GM12878 (cell line): ENCODE measurements at regions not wholly inside any gene's neighbourhood (a gene's known extent, or its start where the extent isn't known, plus 50 kb on each side); places are given as distances from the start of the nearest gene placed in this dataset.

Source experiments
- ATAC-seq: fragments of 200-7000 bp; cut with Tn5 transposase; 3 replicates; pipeline ENCODE4 v1.9.1; 2020; ENCODE audit warnings: mild to moderate bottlenecking, moderate library complexity
- BruUV-seq: library from RNA; stranded (reverse); fragments of 400-500 nt; replicated peaks from 2 replicates; lab custom pipeline; 2021; lab: Mats Ljungman, UMichigan
- CTCF ChIA-PET: fragments of 300-600 bp; sonication (Branson Sonifier 250); formaldehyde crosslinking; extraction: SDS; loops from one replicate; lab custom pipeline; 2021; ENCODE audit warnings: inconsistent platforms; lab: Yijun Ruan, JAX
- POLR2A ChIA-PET: fragments of 350-600 bp; formaldehyde crosslinking; extraction: SDS; loops from one replicate; lab custom pipeline; 2021; ENCODE audit warnings: inconsistent platforms; lab: Charles Lee
- RAD21 ChIA-PET: fragments of 300-600 bp; sonication (Branson Sonifier 250); formaldehyde crosslinking; loops from one replicate; lab custom pipeline; 2023; ENCODE audit warnings: antibody characterized with exemption; ENCODE audit not compliant: unreplicated experiment; lab: Charles Lee
- SMC1A ChIA-PET: fragments of 300-600 bp; sonication (Branson Sonifier 250); formaldehyde crosslinking; loops from one replicate; lab custom pipeline; 2023; ENCODE audit not compliant: unreplicated experiment, uncharacterized antibody; lab: Charles Lee
- DNase-seq: peaks from one replicate; pipeline ENCODE4 v3.0.0-alpha.2; 2011; ENCODE audit warnings: low read depth, low spot score
- FAIRE-seq: peaks from 3 replicates; lab custom pipeline; 2011; peaks lifted over from hg19 to GRCh38; lab: Jason Lieb, UNC
- H2AFZ ChIP-seq: 2 replicates; pipeline ENCODE4 v1.6.0; 2011; ENCODE audit warnings: low read depth, low read length, control low read depth; ENCODE audit not compliant: control insufficient read depth
- H3K27ac ChIP-seq: 2 replicates; pipeline ENCODE4 v1.5.1; 2011; ENCODE audit warnings: control low read depth; ENCODE audit not compliant: control insufficient read depth, insufficient read depth
- H3K27me3 ChIP-seq, 2 experiments: replicated peaks in 1 of 2; 2 replicates each; pipeline versions ENCODE4 v1.6.0 to v1.6.1; 2011; ENCODE audit warnings: low read length in 1 of 2; ENCODE audit not compliant: control insufficient read depth in 2 of 2, insufficient read depth in 2 of 2
- H3K36me3 ChIP-seq, 2 experiments: 2 replicates each; pipeline ENCODE4 v1.5.1; 2011; ENCODE audit warnings: low read length in 1 of 2; ENCODE audit not compliant: control insufficient read depth in 2 of 2, insufficient read depth in 2 of 2
- H3K4me1 ChIP-seq: 2 replicates; pipeline ENCODE4 v1.6.1; 2011; ENCODE audit warnings: mild to moderate bottlenecking, low read length, moderate library complexity, mixed read lengths; ENCODE audit not compliant: control insufficient read depth, insufficient read depth
- H3K4me2 ChIP-seq: 2 replicates; pipeline ENCODE4 v1.6.0; 2011; ENCODE audit warnings: control low read depth; ENCODE audit not compliant: control insufficient read depth, insufficient read depth
- H3K4me3 ChIP-seq: fragments of 200-600 bp; sonication (generic); 2 replicates; pipeline ENCODE4 v1.5.1; 2016
- H3K79me2 ChIP-seq: 2 replicates; pipeline ENCODE4 v1.6.0; 2011; ENCODE audit warnings: low read length; ENCODE audit not compliant: control insufficient read depth, insufficient read depth
- H3K9ac ChIP-seq: 2 replicates; pipeline ENCODE4 v1.8.0; 2011; ENCODE audit warnings: low read length, control low read depth, mixed read lengths; ENCODE audit not compliant: control insufficient read depth, insufficient read depth
- H3K9me3 ChIP-seq: replicated peaks from 3 replicates; pipeline ENCODE4 v1.5.1; 2011; ENCODE audit warnings: mild to moderate bottlenecking, low read length; ENCODE audit not compliant: control insufficient read depth, insufficient read depth
- H4K20me1 ChIP-seq: 2 replicates; pipeline ENCODE4 v1.6.0; 2011; ENCODE audit not compliant: control insufficient read depth, insufficient read depth
- ATF2 ChIP-seq: IDR thresholded peaks from 2 replicates; pipeline ENCODE4 v1.6.1; 2012; ENCODE audit warnings: low read length, inconsistent platforms
- ATF7 ChIP-seq: fragments of 450-650 bp; IDR thresholded peaks from 2 replicates; pipeline ENCODE4 v1.6.1; 2016; ENCODE audit warnings: low read depth, mild to moderate bottlenecking
- BRCA1 ChIP-seq: IDR thresholded peaks from 2 replicates; pipeline ENCODE4 v1.6.1; 2011; ENCODE audit warnings: low read depth, low read length, improper control_type of control experiment
- CBFB ChIP-seq: IDR thresholded peaks from 2 replicates; pipeline ENCODE4 v1.6.1; 2016; ENCODE audit warnings: antibody characterized with exemption, low read depth
- MTA2 ChIP-seq: fragments of 450-650 bp; IDR thresholded peaks from 2 replicates; pipeline ENCODE4 v1.6.1; 2016; ENCODE audit warnings: low read depth, mild to moderate bottlenecking, moderate library complexity
- MTA3 ChIP-seq: IDR thresholded peaks from 2 replicates; pipeline ENCODE4 v1.6.1; 2012; ENCODE audit warnings: low read length, inconsistent platforms, borderline replicate concordance
- MYC ChIP-seq: IDR thresholded peaks from 2 replicates; pipeline ENCODE4 v1.6.1; 2011; ENCODE audit warnings: mild to moderate bottlenecking, low read length, moderate library complexity, inconsistent platforms; ENCODE audit not compliant: insufficient read depth, insufficient replicate concordance, insufficient read length, severe bottlenecking
- POLR2AphosphoS2 ChIP-seq: IDR thresholded peaks from 2 replicates; pipeline ENCODE4 v1.6.1; 2011; ENCODE audit warnings: low read depth, mild to moderate bottlenecking, low read length, improper control_type of control experiment, moderate library complexity
- RAD51 ChIP-seq: fragments of 450-650 bp; IDR thresholded peaks from 2 replicates; pipeline ENCODE4 v1.6.1; 2016; ENCODE audit warnings: moderate library complexity, mild to moderate bottlenecking, inconsistent platforms
- RUNX3 ChIP-seq: IDR thresholded peaks from 2 replicates; pipeline ENCODE4 v1.6.1; 2012; ENCODE audit warnings: low read length, inconsistent platforms
- SIN3A ChIP-seq: IDR thresholded peaks from 2 replicates; pipeline ENCODE4 v1.6.1; 2012; ENCODE audit warnings: low read depth, low read length, improper control_type of control experiment
- SPI1 ChIP-seq: IDR thresholded peaks from 2 replicates; pipeline ENCODE4 v1.6.1; 2011; ENCODE audit warnings: low read depth, mild to moderate bottlenecking, low read length, moderate library complexity, borderline replicate concordance; ENCODE audit not compliant: insufficient read depth
- SRF ChIP-seq, 2 experiments: IDR thresholded peaks; 2 replicates each; pipeline ENCODE4 v1.6.1; 2011; ENCODE audit warnings: low read depth in 2 of 2, low read length in 2 of 2, mild to moderate bottlenecking in 1 of 2, moderate library complexity in 1 of 2
- TBL1XR1 ChIP-seq: IDR thresholded peaks from 2 replicates; pipeline ENCODE4 v1.6.1; 2012; ENCODE audit warnings: low read depth, low read length, improper control_type of control experiment
- TCF12 ChIP-seq: IDR thresholded peaks from 2 replicates; pipeline ENCODE4 v1.6.1; 2011; ENCODE audit warnings: low read depth, mild to moderate bottlenecking, low read length
- WGBS: methylation state at CpG from one replicate; pipeline ENCODE4 v1.1.6; 2016; ENCODE audit warnings: low lambda C conversion rate; ENCODE audit not compliant: insufficient replicate concordance, insufficient coverage; ENCODE audit errors: missing lambda C conversion rate; 5-methylcytosine and 5-hydroxymethylcytosine counted together
- in situ Hi-C: fragments of 300-500 bp; cut with MboI; formaldehyde crosslinking; loops from 9 replicates; pipeline ENCODE4 v1.14.3; 2018; ENCODE audit warnings: mixed read lengths
- intact Hi-C: fragments of 100-400 bp; cut with micrococcal nuclease; formaldehyde crosslinking; loops from one replicate; pipeline ENCODE4 v1.14.2; 2022; ENCODE audit not compliant: unreplicated experiment
- TF ChIP-seq, protein P1 (sequence below): IDR thresholded peaks from 2 replicates; pipeline ENCODE4 v1.6.1; 2012; ENCODE audit warnings: low read depth, low read length, improper control_type of control experiment

- no peak overlapping the region for H3K4me3 ChIP-seq
- RAD21 ChIA-PET = no interaction called here
These were observed 135.8 kb upstream of the PUDP start for GRCh38 chrX:7283741-7284140.

More at GRCh38 chrX:7283741-7284140, 135.8 kb upstream of the PUDP start:
- Histone ChIP-seq H3K27ac (no peak overlapping the region), H3K4me2 (no peak overlapping the region)
- no peak for TF ChIP-seq TBL1XR1
- no peak for TF ChIP-seq TCF12
- TF ChIP-seq, protein P1, sequence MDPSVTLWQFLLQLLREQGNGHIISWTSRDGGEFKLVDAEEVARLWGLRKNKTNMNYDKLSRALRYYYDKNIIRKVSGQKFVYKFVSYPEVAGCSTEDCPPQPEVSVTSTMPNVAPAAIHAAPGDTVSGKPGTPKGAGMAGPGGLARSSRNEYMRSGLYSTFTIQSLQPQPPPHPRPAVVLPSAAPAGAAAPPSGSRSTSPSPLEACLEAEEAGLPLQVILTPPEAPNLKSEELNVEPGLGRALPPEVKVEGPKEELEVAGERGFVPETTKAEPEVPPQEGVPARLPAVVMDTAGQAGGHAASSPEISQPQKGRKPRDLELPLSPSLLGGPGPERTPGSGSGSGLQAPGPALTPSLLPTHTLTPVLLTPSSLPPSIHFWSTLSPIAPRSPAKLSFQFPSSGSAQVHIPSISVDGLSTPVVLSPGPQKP = no peak
- no peak for TF ChIP-seq SPI1
- no peak for TF ChIP-seq BRCA1
- no peak for TF ChIP-seq SRF (IDR thresholded peaks at IDR 0.05; ENCODE audit: low read depth in 2 of 2, low read length in 2 of 2)
- TF ChIP-seq SIN3A = no peak
- no peak for TF ChIP-seq MTA2
- TF ChIP-seq RUNX3 = no peak
- TF ChIP-seq CBFB = no peak
- no peak for TF ChIP-seq MYC
- no peak for TF ChIP-seq ATF2
- no peak for TF ChIP-seq RAD51
- TF ChIP-seq ATF7 = no peak
- no peak for TF ChIP-seq MTA3
- no peak for TF ChIP-seq POLR2AphosphoS2
- TF ChIP-seq, all 136 proteins: peak for 0
- H3K27me3 ChIP-seq = no peaks in the 10 kb centered on the region
- ChIA-PET SMC1A (interaction anchor here (1.4 kb wide), 1 partner anchor 13 kb away, joined by 5 read pairs; no protein-coding TSS in a partner anchor), CTCF (no interaction called here), POLR2A (no interaction called here)
- no peaks in the 10 kb centered on the region for H4K20me1 ChIP-seq
- no peaks in the 10 kb centered on the region for H3K9me3 ChIP-seq
- no TSS peak for BruUV-seq
- H3K4me1 ChIP-seq = no peaks in the 10 kb centered on the region
- intact Hi-C loops = no loop called here
- in situ Hi-C loops = no loop called here
- no peaks in the 10 kb centered on the region for H3K36me3 ChIP-seq
- no peak overlapping the region for H3K9ac ChIP-seq
- 39% methylated on average over 2 of the region's 2 CpGs for WGBS
- ATAC-seq (no peak), DNase-seq (no peak), FAIRE-seq (no peak)
- H2AFZ ChIP-seq = no peak overlapping the region
- no peaks in the 10 kb centered on the region for H3K79me2 ChIP-seq
